PC-3 (cell line): ENCODE measurements at regions not wholly inside any gene's neighbourhood (a gene's known extent, or its start where the extent isn't known, plus 50 kb on each side); places are given as distances from the start of the nearest gene placed in this dataset.

Experiments used
- ATAC-seq: fragments of 200-7000 bp; cut with Tn5 transposase; 2 replicates; pipeline ENCODE4 v1.9.1; 2020; ENCODE audit warnings: mild to moderate bottlenecking, moderate library complexity
- BruUV-seq: library from RNA; stranded (reverse); fragments of 400-500 nt; replicated peaks from 2 replicates; lab custom pipeline; 2021; lab: Mats Ljungman, UMichigan
- CTCF ChIA-PET: fragments of 300-600 bp; sonication (Branson Sonifier 250); formaldehyde crosslinking; loops from one replicate; lab custom pipeline; 2022; ENCODE audit warnings: antibody characterized with exemption; lab: Charles Lee
- POLR2A ChIA-PET: fragments of 300-600 bp; sonication (Branson Sonifier 250); formaldehyde crosslinking; loops from one replicate; lab custom pipeline; 2022; ENCODE audit warnings: antibody characterized with exemption; ENCODE audit not compliant: unreplicated experiment; lab: Charles Lee
- DNase-seq: peaks from one replicate; pipeline ENCODE4 v3.0.0-alpha.2; 2015
- H2AFZ ChIP-seq: fragments of 300-600 bp; sonication (generic); 2 replicates; pipeline ENCODE4 v1.6.0; 2016; ENCODE audit warnings: antibody characterized with exemption, low read length
- H3F3A ChIP-seq: fragments of 300-600 bp; sonication (generic); one replicate; pipeline ENCODE4 v1.6.0; 2017; ENCODE audit warnings: antibody characterized with exemption, low read length, control low read depth, mild to moderate bottlenecking; ENCODE audit not compliant: unreplicated experiment
- H3K27ac ChIP-seq: fragments of 300-600 bp; sonication (generic); 2 replicates; pipeline ENCODE4 v1.5.1; 2016; ENCODE audit warnings: mild to moderate bottlenecking, low read length
- H3K27me3 ChIP-seq: fragments of 300-600 bp; sonication (generic); 2 replicates; pipeline ENCODE4 v1.6.1; 2016; ENCODE audit warnings: low read length, mixed read lengths
- H3K36me3 ChIP-seq: fragments of 300-600 bp; sonication (generic); 2 replicates; pipeline ENCODE4 v1.6.1; 2016; ENCODE audit warnings: low read depth, mixed run types, low read length, mixed read lengths
- H3K4me1 ChIP-seq: fragments of 300-600 bp; sonication (generic); 2 replicates; pipeline ENCODE4 v1.5.1; 2016; ENCODE audit warnings: low read length; ENCODE audit not compliant: insufficient read depth
- H3K4me2 ChIP-seq: fragments of 300-600 bp; sonication (generic); 2 replicates; pipeline ENCODE4 v1.6.0; 2016; ENCODE audit warnings: low read length
- H3K4me3 ChIP-seq: fragments of 300-600 bp; sonication (generic); 2 replicates; pipeline ENCODE4 v1.5.1; 2016; ENCODE audit warnings: mild to moderate bottlenecking, low read length, mixed read lengths
- H3K79me2 ChIP-seq: fragments of 300-600 bp; sonication (generic); 2 replicates; pipeline ENCODE4 v1.6.1; 2017; ENCODE audit warnings: low read length, mixed read lengths
- H3K9ac ChIP-seq: fragments of 300-600 bp; sonication (generic); 2 replicates; pipeline ENCODE4 v1.6.0; 2016; ENCODE audit warnings: mild to moderate bottlenecking, low read length
- H3K9me2 ChIP-seq: fragments of 300-600 bp; sonication (generic); replicated peaks from 2 replicates; pipeline ENCODE4 v1.6.1; 2016; ENCODE audit warnings: mixed run types, low read length, mixed read lengths
- H3K9me3 ChIP-seq: fragments of 300-600 bp; sonication (generic); 2 replicates; pipeline ENCODE4 v1.6.1; 2016; ENCODE audit warnings: low read length, mixed read lengths
- H4K20me1 ChIP-seq: fragments of 300-600 bp; sonication (generic); 2 replicates; pipeline ENCODE4 v1.6.1; 2016; ENCODE audit warnings: low read length, mixed read lengths
- EZH2 ChIP-seq: fragments of 300-600 bp; sonication (generic); IDR thresholded peaks from one replicate; pipeline ENCODE4 v1.6.1; 2017; ENCODE audit warnings: antibody characterized with exemption, mild to moderate bottlenecking, low read length; ENCODE audit not compliant: unreplicated experiment
- EZH2phosphoT487 ChIP-seq: fragments of 300-600 bp; sonication (generic); IDR thresholded peaks from 2 replicates; pipeline ENCODE4 v1.6.1; 2018; ENCODE audit warnings: mild to moderate bottlenecking, antibody characterized with exemption, low read length, borderline replicate concordance
- intact Hi-C: fragments of 100-400 bp; cut with micrococcal nuclease; formaldehyde crosslinking; loops from 2 replicates; pipeline ENCODE4 v1.9.0; 2023
- TF ChIP-seq, protein P1 (sequence below): fragments of 300-600 bp; sonication (generic); conservative IDR thresholded peaks from 2 replicates; pipeline ENCODE4 v1.5.1; 2017; ENCODE audit warnings: antibody characterized with exemption, low read depth, mild to moderate bottlenecking, low read length

DNA sequence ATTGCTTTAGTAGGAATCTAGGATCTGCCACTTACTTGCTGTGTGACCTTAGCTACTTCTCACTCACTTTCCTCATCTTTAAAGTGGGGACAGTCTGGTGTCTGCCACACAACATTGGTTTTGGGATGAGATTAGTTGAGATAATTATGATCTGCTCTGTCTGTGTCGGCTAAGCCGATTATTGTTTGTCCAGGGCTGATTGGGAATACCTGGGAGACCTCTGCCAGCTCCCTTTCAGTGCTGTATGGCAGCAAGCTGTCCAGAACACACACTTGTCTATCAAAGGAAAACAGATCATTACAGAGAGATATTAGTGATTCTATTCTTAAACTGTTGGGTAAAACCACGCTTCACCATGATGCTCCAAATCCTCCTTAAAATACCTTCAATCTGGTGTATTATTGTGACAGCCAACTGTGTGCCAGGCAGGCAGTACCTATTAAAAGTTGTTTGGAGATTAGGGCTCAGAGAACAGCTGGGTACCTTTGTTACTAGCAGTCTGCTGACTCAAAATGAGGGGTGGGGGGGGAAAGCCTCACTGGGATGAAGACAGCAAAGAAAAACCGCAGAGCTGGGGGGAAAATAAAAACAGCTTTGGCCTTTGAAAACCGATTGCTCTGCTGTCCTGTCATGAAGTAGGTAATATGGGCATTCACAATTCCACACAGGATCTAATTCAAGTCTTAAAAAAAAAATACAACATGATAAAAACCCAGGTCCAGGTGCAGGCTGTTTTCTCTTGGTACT lies 458.4 kb upstream of the C9orf72 start:
- H3K9me2 ChIP-seq = no peaks in the 10 kb centered on the region
- no peaks in the 10 kb centered on the region for H3K4me1 ChIP-seq
- BruUV-seq = no TSS peak
- POLR2A ChIA-PET = no interaction called here
- CTCF ChIA-PET = no interaction called here
- ATAC-seq = no peak
- no peaks in the 10 kb centered on the region for H3K9me3 ChIP-seq
- TF ChIP-seq EZH2phosphoT487 (no peak), EZH2 (no peak)
- TF ChIP-seq, protein P1, sequence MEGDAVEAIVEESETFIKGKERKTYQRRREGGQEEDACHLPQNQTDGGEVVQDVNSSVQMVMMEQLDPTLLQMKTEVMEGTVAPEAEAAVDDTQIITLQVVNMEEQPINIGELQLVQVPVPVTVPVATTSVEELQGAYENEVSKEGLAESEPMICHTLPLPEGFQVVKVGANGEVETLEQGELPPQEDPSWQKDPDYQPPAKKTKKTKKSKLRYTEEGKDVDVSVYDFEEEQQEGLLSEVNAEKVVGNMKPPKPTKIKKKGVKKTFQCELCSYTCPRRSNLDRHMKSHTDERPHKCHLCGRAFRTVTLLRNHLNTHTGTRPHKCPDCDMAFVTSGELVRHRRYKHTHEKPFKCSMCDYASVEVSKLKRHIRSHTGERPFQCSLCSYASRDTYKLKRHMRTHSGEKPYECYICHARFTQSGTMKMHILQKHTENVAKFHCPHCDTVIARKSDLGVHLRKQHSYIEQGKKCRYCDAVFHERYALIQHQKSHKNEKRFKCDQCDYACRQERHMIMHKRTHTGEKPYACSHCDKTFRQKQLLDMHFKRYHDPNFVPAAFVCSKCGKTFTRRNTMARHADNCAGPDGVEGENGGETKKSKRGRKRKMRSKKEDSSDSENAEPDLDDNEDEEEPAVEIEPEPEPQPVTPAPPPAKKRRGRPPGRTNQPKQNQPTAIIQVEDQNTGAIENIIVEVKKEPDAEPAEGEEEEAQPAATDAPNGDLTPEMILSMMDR = no peak
- H3K79me2 ChIP-seq = no peaks in the 10 kb centered on the region
- no peak overlapping the region for H3K27ac ChIP-seq
- H3F3A ChIP-seq = no peaks in the 10 kb centered on the region
- no peaks in the 10 kb centered on the region for H3K36me3 ChIP-seq
- DNase-seq = no peak
- H3K4me3 ChIP-seq = no peak overlapping the region
- H3K4me2 ChIP-seq = no peak overlapping the region
- no peaks in the 10 kb centered on the region for H4K20me1 ChIP-seq
- H3K9ac ChIP-seq = no peak overlapping the region
- intact Hi-C loops = no loop called here
- no peak overlapping the region for H2AFZ ChIP-seq
- 0 out of 2 replicates have a peak, but pooled peaks cover 6% of the 10 kb centered on the region for H3K27me3 ChIP-seq

GRCh38 chr9:28032268-28032590 lies 458.9 kb upstream of the C9orf72 start:
- Histone ChIP-seq H2AFZ (no peak overlapping the region), H3K9me2 (no peaks in the 10 kb centered on the region), H3K79me2 (no peaks in the 10 kb centered on the region), H3K9me3 (no peaks in the 10 kb centered on the region), H3K9ac (no peak overlapping the region), H3F3A (no peaks in the 10 kb centered on the region), H3K4me3 (no peak overlapping the region), H3K27ac (no peak overlapping the region), H3K4me2 (no peak overlapping the region), H3K27me3 (peaks cover 10% of the 10 kb centered on the region; the same call in 1 of the 2 replicates), H4K20me1 (no peaks in the 10 kb centered on the region), H3K36me3 (no peaks in the 10 kb centered on the region), H3K4me1 (no peaks in the 10 kb centered on the region)
- ATAC-seq (no peak), DNase-seq (no peak)
- BruUV-seq = no TSS peak
- intact Hi-C loops = no loop called here
- no peak for TF ChIP-seq EZH2phosphoT487
- TF ChIP-seq EZH2 = no peak
- TF ChIP-seq, protein P1 = no peak
- ChIA-PET CTCF (no interaction called here), POLR2A (no interaction called here)

GRCh38 chr9:28034242-28034641 lies 461.0 kb upstream of the C9orf72 start:
- H3K27ac ChIP-seq = no peak overlapping the region
- no peaks in the 10 kb centered on the region for H3K9me3 ChIP-seq
- TF ChIP-seq, protein P1 = no peak
- TF ChIP-seq EZH2 = no peak
- TF ChIP-seq EZH2phosphoT487 = no peak
- intact Hi-C loops = no loop called here
- no peak for ATAC-seq
- ChIA-PET CTCF (no interaction called here), POLR2A (no interaction called here)
- H3K4me2 ChIP-seq = no peak overlapping the region
- no peak overlapping the region for H3K4me3 ChIP-seq
- no peak for DNase-seq
- no peak overlapping the region for H3K9ac ChIP-seq
- no TSS peak for BruUV-seq
- H3K4me1 ChIP-seq = no peaks in the 10 kb centered on the region
- no peaks in the 10 kb centered on the region for H3F3A ChIP-seq
- H3K36me3 ChIP-seq = no peaks in the 10 kb centered on the region
- H3K9me2 ChIP-seq = no peaks in the 10 kb centered on the region
- no peaks in the 10 kb centered on the region for H4K20me1 ChIP-seq
- peaks cover 18% of the 10 kb centered on the region; the same call in 1 of the 2 replicates for H3K27me3 ChIP-seq
- no peak overlapping the region for H2AFZ ChIP-seq
- no peaks in the 10 kb centered on the region for H3K79me2 ChIP-seq
